ENCODE measurements at regions not wholly inside any gene's neighbourhood (a gene's known extent, or its start where the extent isn't known, plus 50 kb on each side); places are given as distances from the start of the nearest gene placed in this dataset.

DNA sequence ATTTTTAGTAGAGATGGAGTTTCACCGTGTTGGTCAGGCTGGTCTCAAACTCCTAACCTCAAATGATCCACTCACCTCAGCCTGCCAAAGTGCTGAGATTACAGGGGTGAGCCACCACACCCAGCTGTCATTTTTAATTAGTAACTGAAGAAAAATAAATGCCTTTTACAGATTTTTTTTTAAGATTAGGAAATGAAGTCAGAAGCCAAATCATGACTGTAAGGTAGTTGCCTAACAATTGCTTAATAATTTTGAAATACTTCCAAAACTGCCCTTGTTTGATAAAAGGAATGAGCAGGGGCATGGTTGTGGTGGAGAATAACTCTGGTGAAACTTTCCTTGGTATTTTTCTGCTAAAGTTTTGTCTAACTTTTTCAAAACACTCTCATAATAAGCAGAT is 98.9 kb upstream of the SLC5A12 start:
- H3K27ac ChIP-seq (ENCODE audit: insufficient read length, low read depth, low read length), result no peak overlapping the region
- H2AK5ac ChIP-seq (ENCODE audit: insufficient read length, low read length), result no peak overlapping the region
- H3K9me3 Mint-ChIP-seq, result peaks cover 36 to 47% of the 10 kb centered on the region in 2 experiments
- no peak for DNase-seq
- no peak overlapping the region for H2AFZ ChIP-seq (ENCODE audit: low read length)
- H3K79me2 ChIP-seq (ENCODE audit: insufficient read depth, low read length), result no peaks in the 10 kb centered on the region
- H3K4me1 ChIP-seq (ENCODE audit: insufficient read depth, low read length), result no peaks in the 10 kb centered on the region
- no peaks in the 10 kb centered on the region for H4K20me1 ChIP-seq (ENCODE audit: control insufficient read depth, insufficient read depth, insufficient read length)
- no peak overlapping the region for H2BK12ac ChIP-seq (ENCODE audit: insufficient read length, low read depth, low read length)
- H3K23ac ChIP-seq (ENCODE audit: insufficient read length, low read depth, low read length), result no peak overlapping the region
- H2BK15ac ChIP-seq (ENCODE audit: low read depth, low read length), result no peak overlapping the region
- H3T11ph ChIP-seq (ENCODE audit: low read length), result no peak overlapping the region
- no peaks in the 10 kb centered on the region for H3K79me1 ChIP-seq (ENCODE audit: insufficient read depth, low read depth, low read length, poor library complexity, severe bottlenecking)
- H3K27me3 ChIP-seq (ENCODE audit: insufficient read depth, low read length), result no peaks in the 10 kb centered on the region
- peaks cover 22 to 43% (median 39%) of the 10 kb centered on the region in 3 experiments for H3K36me3 Mint-ChIP-seq (ENCODE audit: insufficient read depth in 1 of 3, low read depth in 3 of 3)
- no peak overlapping the region for H4K8ac ChIP-seq (replicated peaks; ENCODE audit: insufficient read length, low read depth, low read length)
- no peak overlapping the region for H2BK20ac ChIP-seq (ENCODE audit: low read depth, low read length, poor library complexity, severe bottlenecking)
- no CpG with 5 or more reads among the region's 1 CpG for WGBS (ENCODE audit: extremely low coverage, insufficient read length, low lambda C conversion rate)
- TF ChIP-seq, protein P1, sequence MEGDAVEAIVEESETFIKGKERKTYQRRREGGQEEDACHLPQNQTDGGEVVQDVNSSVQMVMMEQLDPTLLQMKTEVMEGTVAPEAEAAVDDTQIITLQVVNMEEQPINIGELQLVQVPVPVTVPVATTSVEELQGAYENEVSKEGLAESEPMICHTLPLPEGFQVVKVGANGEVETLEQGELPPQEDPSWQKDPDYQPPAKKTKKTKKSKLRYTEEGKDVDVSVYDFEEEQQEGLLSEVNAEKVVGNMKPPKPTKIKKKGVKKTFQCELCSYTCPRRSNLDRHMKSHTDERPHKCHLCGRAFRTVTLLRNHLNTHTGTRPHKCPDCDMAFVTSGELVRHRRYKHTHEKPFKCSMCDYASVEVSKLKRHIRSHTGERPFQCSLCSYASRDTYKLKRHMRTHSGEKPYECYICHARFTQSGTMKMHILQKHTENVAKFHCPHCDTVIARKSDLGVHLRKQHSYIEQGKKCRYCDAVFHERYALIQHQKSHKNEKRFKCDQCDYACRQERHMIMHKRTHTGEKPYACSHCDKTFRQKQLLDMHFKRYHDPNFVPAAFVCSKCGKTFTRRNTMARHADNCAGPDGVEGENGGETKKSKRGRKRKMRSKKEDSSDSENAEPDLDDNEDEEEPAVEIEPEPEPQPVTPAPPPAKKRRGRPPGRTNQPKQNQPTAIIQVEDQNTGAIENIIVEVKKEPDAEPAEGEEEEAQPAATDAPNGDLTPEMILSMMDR (conservative IDR thresholded peaks at IDR 0.05), result no peak
- no peak overlapping the region for H3K27ac Mint-ChIP-seq
- no peaks in the 10 kb centered on the region; the same call in 1 of the 2 replicates for H3K27me3 Mint-ChIP-seq (ENCODE audit: low read depth)
- H2BK5ac ChIP-seq (ENCODE audit: insufficient read length, low read length), result no peak overlapping the region
- no peak overlapping the region for H3K56ac ChIP-seq (ENCODE audit: insufficient read length, low read depth, low read length)
- H3K4ac ChIP-seq (ENCODE audit: low read depth, low read length), result no peak overlapping the region
- H3K4me3 Mint-ChIP-seq, result no peak overlapping the region
- H3K9ac ChIP-seq (ENCODE audit: extremely low read depth, insufficient read length, low read length), result no peak overlapping the region
- no peak overlapping the region for H4K91ac ChIP-seq (ENCODE audit: insufficient read length, low read depth, low read length)
- H4K5ac ChIP-seq (ENCODE audit: insufficient read length, low read depth, low read length), result no peak overlapping the region
- peaks cover 10% of the 10 kb centered on the region for H3K9me3 ChIP-seq (ENCODE audit: control insufficient read depth, low read depth, low read length)
- no peak overlapping the region for H2BK120ac ChIP-seq (ENCODE audit: low read depth, low read length, poor library complexity, severe bottlenecking)
- H3K4me1 Mint-ChIP-seq, result no peaks in the 10 kb centered on the region
- H3K14ac ChIP-seq (ENCODE audit: insufficient read depth, low read length), result no peak overlapping the region
- H3K23me2 ChIP-seq (ENCODE audit: insufficient read length, low read depth, low read length, poor library complexity, severe bottlenecking), result no peaks in the 10 kb centered on the region
- no peak overlapping the region for H3K4me2 ChIP-seq (ENCODE audit: insufficient read depth, insufficient read length, low read length)
- H3K18ac ChIP-seq (ENCODE audit: insufficient read length, low read depth, low read length), result no peak overlapping the region
